Motor neuron (in vitro differentiated cells): ENCODE measurements at regions not wholly inside any gene's neighbourhood (a gene's known extent, or its start where the extent isn't known, plus 50 kb on each side); places are given as distances from the start of the nearest gene placed in this dataset.
A peak's percentile ranks its signal among the peaks of the same experiment; 100 is the strongest.
"Not testable (repeated sequence)": the region's sequence is repeated elsewhere in the genome, so short reads cannot be mapped to it uniquely, and the experiment has no call there.

ENCODE experiments used
- ATAC-seq, 8 experiments: fragments of 200-7000 bp; cut with Tn5 transposase; replicated peaks in 6 of 8; 2 replicates each; pipeline ENCODE4 v1.8.0; 2021; ENCODE audit warnings: mild to moderate bottlenecking in 8 of 8, moderate library complexity in 8 of 8
- H3K27ac ChIP-seq, 2 donors: fragments of 250-450 bp; sonication (Bioruptor Pico); 2 replicates each; pipeline ENCODE4 v1.9.0; 2021; ENCODE audit warnings: antibody characterized with exemption in 2 of 2, mild to moderate bottlenecking in 2 of 2, moderate library complexity in 1 of 2
- H3K4me1 ChIP-seq, 2 donors: fragments of 250-450 bp; sonication (Bioruptor Pico); replicated peaks in 1 of 2; 2 replicates each; pipeline ENCODE4 v1.6.1; 2021; ENCODE audit warnings: antibody characterized with exemption in 2 of 2, mild to moderate bottlenecking in 2 of 2, moderate library complexity in 1 of 2
- H3K4me3 ChIP-seq, 5 donors: fragments of 250-450 bp; sonication (Bioruptor Pico); 2 replicates each; pipeline ENCODE4 v1.9.0; 2021; ENCODE audit warnings: antibody characterized with exemption in 5 of 5, mild to moderate bottlenecking in 5 of 5, moderate library complexity in 4 of 5
- WGBS, 10 experiments: fragments of 450-650 bp; shearing (Covaris generic); methylation state at CpG; one replicate each; pipeline ENCODE4 v1.0.0; 2022; 5-methylcytosine and 5-hydroxymethylcytosine counted together
- in situ Hi-C, 9 experiments: fragments of 400-800 bp; cut with MboI; loops; one replicate each; pipeline ENCODE4 v1.15.0; 2021; ENCODE audit warnings: low sequenced_read_pairs in 9 of 9, low pct_unique_long_range_greater_than_20kb in 2 of 9; ENCODE audit not compliant: unreplicated experiment in 9 of 9

- Histone ChIP-seq H3K27ac (no peak overlapping the region), H3K4me1 (peaks cover 0 to 9% of the 10 kb centered on the region in 2 donors), H3K4me3 (no peak overlapping the region)
- in situ Hi-C loops = no loop called here
- WGBS, 10 experiments = 0 to 100% (median 81%) methylated on average over 2 to 4 of the region's 4 CpGs; no CpG with 5 or more reads in 1 of the 10 experiments
- peak in 1 of 8 experiments; percentile 70 for ATAC-seq
Measured at GRCh38 chr2:122328816-122329215, 573.4 kb downstream of the TSN start.

DNA sequence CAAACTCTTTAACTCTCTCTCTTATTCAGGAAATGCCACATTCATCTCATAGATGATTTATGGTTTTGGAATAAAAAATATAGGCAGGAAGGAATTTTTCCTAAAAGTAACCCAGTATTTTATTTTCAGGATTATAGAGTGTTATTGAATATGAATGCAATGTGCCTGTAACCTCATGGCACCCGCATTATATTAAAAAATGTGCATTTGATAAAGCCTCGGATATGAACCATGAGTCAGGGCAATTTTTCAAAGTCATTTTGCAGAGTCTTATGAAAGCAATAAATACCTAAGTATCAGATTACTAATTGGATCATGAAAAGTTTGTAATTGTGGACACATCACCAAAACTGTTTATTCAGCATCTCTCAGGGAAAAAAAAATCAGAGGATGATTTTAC is 573.8 kb downstream of the TSN start:
- in situ Hi-C loops = no loop called here
- H3K4me1 ChIP-seq = peaks cover 0 to 9% of the 10 kb centered on the region in 2 donors
- no peak overlapping the region for H3K4me3 ChIP-seq
- 3 to 100% (median 71%) methylated on average over 1 to 2 of the region's 2 CpGs for WGBS, 10 experiments
- ATAC-seq = peak in 1 of 8 experiments; percentile 75
- H3K27ac ChIP-seq = no peak overlapping the region

DNA sequence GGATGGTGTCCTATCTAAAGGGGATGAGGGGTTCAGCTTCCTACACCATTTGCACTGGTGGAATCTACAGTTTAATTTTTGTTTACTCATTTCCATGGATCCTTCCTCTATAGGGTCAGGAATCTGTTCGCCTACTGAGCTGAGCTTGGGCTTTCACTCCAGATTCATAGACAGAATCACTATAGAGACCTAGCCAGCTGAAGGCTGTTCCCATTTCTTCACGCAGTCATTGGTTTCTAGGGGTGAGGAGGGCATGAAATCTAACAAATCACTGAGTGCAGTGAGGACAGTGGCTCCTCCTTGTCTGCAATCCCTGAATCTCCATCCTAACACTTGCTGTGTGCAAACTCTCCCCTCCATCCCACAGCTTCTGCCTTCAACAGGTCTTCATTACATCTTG is 578.5 kb downstream of the TSN start:
- no peak overlapping the region for H3K27ac ChIP-seq
- WGBS, 10 experiments = 0 to 100% (median 65%) methylated on average over 1 to 2 of the region's 2 CpGs; no CpG with 5 or more reads in 5 of the 10 experiments
- in situ Hi-C loops = no loop called here

GRCh38 chr2:122338000-122338399 is 582.5 kb downstream of the TSN start:
- 0 to 100% (median 62%) methylated on average over 1 to 5 of the region's 5 CpGs for WGBS, 10 experiments
- Histone ChIP-seq H3K4me1 (no peaks in the 10 kb centered on the region), H3K4me3 (no peak overlapping the region), H3K27ac (no peak overlapping the region)
- in situ Hi-C loops = no loop called here
- no peak for ATAC-seq

More for the DNA sequence above, 578.5 kb downstream of the TSN start:
- ATAC-seq = peak in 1 of 8 experiments; percentile 93
- Histone ChIP-seq H3K4me3 (no peak overlapping the region), H3K4me1 (no peaks in the 10 kb centered on the region)

- ATAC-seq = no peak
- 0 to 100% (median 62%) methylated on average over 1 to 3 of the region's 3 CpGs; no CpG with 5 or more reads in 2 of the 10 experiments for WGBS, 10 experiments
- no peak overlapping the region for H3K4me3 ChIP-seq
- no peak overlapping the region for H3K27ac ChIP-seq
- H3K4me1 ChIP-seq = no peaks in the 10 kb centered on the region
- in situ Hi-C loops = no loop called here
Measured at GRCh38 chr2:122340246-122340645, 584.8 kb downstream of the TSN start.

DNA sequence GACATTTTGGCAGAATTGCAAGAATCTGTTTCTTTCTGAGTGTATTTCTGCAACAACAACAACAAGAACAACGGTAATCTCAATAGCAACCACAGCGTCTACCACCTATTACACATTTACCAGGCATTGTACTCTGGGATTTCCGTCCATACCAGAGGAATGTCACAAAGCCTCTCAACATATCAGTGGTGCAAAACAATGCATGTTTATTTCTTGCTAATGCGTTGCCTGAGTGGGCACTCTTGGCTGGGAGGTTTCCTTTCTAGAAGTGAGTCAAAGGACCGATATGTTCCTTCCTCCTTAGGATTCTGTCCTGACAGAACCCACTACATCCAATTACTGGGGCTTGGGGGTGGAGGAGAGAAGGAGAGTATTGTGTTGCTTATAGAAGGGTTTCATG is 585.6 kb downstream of the TSN start:
- H3K4me1 ChIP-seq = no peaks in the 10 kb centered on the region
- no peak overlapping the region for H3K4me3 ChIP-seq
- H3K27ac ChIP-seq = no peak overlapping the region
- in situ Hi-C loops = no loop called here
- no peak for ATAC-seq
- WGBS, 10 experiments = 57 to 90% (median 73%) methylated on average over 1 to 5 of the region's 5 CpGs; no CpG with 5 or more reads in 3 of the 10 experiments

DNA sequence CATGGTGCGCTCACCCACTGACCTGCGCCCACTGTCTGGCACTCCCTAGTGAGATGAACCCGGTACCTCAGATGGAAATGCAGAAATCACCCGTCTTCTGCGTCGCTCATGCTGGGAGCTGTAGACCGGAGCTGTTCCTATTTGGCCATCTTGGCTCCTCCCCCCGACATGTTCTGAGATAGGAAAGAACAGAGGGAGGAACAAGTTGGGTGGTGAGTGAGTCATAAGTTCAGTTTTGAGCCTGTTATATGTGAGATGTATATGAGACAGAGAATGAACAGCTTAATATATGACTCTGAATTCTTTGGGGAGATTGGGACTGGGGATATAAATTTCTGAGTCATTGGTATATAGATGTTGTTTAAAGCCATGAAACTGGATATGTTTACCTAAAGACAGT is 596.7 kb downstream of the TSN start:
- ATAC-seq, H3K4me3 ChIP-seq, in situ Hi-C loops, H3K4me1 ChIP-seq, H3K27ac ChIP-seq: not testable (repeated sequence)
- 20 to 40% methylated on average over 1 of the region's 8 CpGs; no CpG with 5 or more reads in 8 of the 10 experiments for WGBS, 10 experiments

GRCh38 chr2:122357998-122358397 is 602.5 kb downstream of the TSN start:
- peak in 3 of 8 experiments; percentile 37 to 61 (median 50) for ATAC-seq
- Histone ChIP-seq H3K4me1 (peaks cover 0 to 11% of the 10 kb centered on the region in 2 donors), H3K27ac (no peak overlapping the region), H3K4me3 (no peak overlapping the region)
- in situ Hi-C loops = no loop called here
- 17 to 83% (median 55%) methylated on average over 1 of the region's 1 CpG; no CpG with 5 or more reads in 5 of the 10 experiments for WGBS, 10 experiments

DNA sequence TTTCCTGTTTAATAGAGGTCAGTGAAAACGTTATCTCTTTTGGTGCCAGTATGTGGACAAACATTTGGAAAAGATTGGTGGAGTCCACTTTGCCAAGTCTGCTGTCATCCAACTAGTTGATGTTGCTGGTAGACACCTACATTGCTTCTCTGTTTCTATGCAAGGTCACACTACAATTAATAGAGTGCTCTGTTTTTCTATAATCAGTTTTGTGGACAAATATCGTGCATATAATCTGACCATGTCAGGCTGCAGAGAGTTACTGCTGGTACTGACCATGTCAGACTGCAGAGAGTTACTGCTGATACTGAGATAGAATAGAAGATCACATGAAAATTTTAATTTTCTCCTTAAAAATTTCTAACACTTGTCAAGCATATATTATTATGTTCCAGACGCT is 603.3 kb downstream of the TSN start:
- Histone ChIP-seq H3K4me1 (peaks cover 0 to 11% of the 10 kb centered on the region in 2 donors), H3K27ac (no peak overlapping the region), H3K4me3 (no peak overlapping the region)
- no peak for ATAC-seq
- in situ Hi-C loops = no loop called here
- 0 to 94% (median 69%) methylated on average over 2 to 3 of the region's 3 CpGs; no CpG with 5 or more reads in 1 of the 10 experiments for WGBS, 10 experiments

- in situ Hi-C loops = no loop called here
- ATAC-seq = no peak
- WGBS, 10 experiments = 17 to 100% (median 63%) methylated on average over 1 to 2 of the region's 2 CpGs; no CpG with 5 or more reads in 2 of the 10 experiments
- Histone ChIP-seq H3K27ac (no peak overlapping the region), H3K4me1 (peaks cover 0 to 8% of the 10 kb centered on the region in 2 donors), H3K4me3 (no peak overlapping the region)
Measured at GRCh38 chr2:122363885-122364284, 608.4 kb downstream of the TSN start.

GRCh38 chr2:122366427-122366826 is 611.0 kb downstream of the TSN start:
- H3K4me1 ChIP-seq = no peaks in the 10 kb centered on the region
- in situ Hi-C loops = no loop called here
- H3K27ac ChIP-seq = no peak overlapping the region
- WGBS, 10 experiments = 0 to 100% (median 62%) methylated on average over 1 to 2 of the region's 2 CpGs; no CpG with 5 or more reads in 2 of the 10 experiments
- no peak overlapping the region for H3K4me3 ChIP-seq
- ATAC-seq = no peak

GRCh38 chr2:122366969-122367645 is 611.7 kb downstream of the TSN start:
- in situ Hi-C loops = no loop called here
- no peak for ATAC-seq
- Histone ChIP-seq H3K4me3 (no peak overlapping the region), H3K4me1 (no peaks in the 10 kb centered on the region), H3K27ac (no peak overlapping the region)
- WGBS, 10 experiments = 1 to 100% (median 81%) methylated on average over 2 to 7 of the region's 7 CpGs

GRCh38 chr2:122367646-122368010 is 612.2 kb downstream of the TSN start:
- Histone ChIP-seq H3K4me1 (no peaks in the 10 kb centered on the region), H3K27ac (no peak overlapping the region), H3K4me3 (no peak overlapping the region)
- WGBS, 10 experiments = 0 to 94% (median 18%) methylated on average over 1 to 2 of the region's 2 CpGs; no CpG with 5 or more reads in 3 of the 10 experiments
- in situ Hi-C loops = no loop called here
- no peak for ATAC-seq
